ENCODE measurements at regions not wholly inside any gene's neighbourhood (a gene's known extent, or its start where the extent isn't known, plus 50 kb on each side); places are given as distances from the start of the nearest gene placed in this dataset.

DNA sequence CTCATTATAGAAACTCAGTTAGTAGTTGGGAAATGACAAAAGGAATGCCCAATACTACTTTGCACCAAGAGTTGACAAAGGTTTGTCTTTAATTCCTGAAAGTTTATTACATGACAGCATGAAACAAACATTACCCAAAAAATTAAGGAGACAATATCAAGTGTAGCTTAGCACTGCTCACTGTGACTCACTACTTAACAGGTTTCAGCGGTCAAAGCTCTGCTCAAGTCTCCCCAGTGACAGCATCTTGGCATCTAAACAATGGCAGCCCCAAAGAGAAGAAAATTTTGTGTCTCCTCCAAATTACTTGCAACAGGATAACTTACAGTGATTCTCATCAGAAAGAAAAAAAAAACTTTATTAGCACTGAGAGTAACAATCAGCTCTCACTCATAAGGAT lies 1030.2 kb downstream of the EFNA5 start:
- FAIRE-seq (no peak), DNase-seq (ENCODE audit: low read depth, low spot score) (no peak)
- no peak overlapping the region for H3K27ac ChIP-seq (ENCODE audit: control insufficient read depth, insufficient read depth, low read length)
- no peak overlapping the region for H3K4me2 ChIP-seq (ENCODE audit: control insufficient read depth, extremely low read depth, insufficient read depth, low read depth, low read length)
- no peaks in the 10 kb centered on the region for H3K9me3 ChIP-seq (ENCODE audit: control insufficient read depth, low read depth, low read length)
- H3K36me3 ChIP-seq (ENCODE audit: control insufficient read depth in 2 of 2, extremely low read depth in 1 of 2, insufficient read depth in 2 of 2, low read length in 2 of 2) = no peaks in the 10 kb centered on the region
- H3K9ac ChIP-seq (ENCODE audit: control insufficient read depth, extremely low read depth, insufficient read depth, low read length) = no peak overlapping the region
- no peaks in the 10 kb centered on the region for H4K20me1 ChIP-seq (ENCODE audit: control insufficient read depth, extremely low read depth, insufficient read depth, low read length)
- no peak for TF ChIP-seq EZH2 (IDR thresholded peaks at IDR 0.05; ENCODE audit: low read length)
- TF ChIP-seq, protein P1, sequence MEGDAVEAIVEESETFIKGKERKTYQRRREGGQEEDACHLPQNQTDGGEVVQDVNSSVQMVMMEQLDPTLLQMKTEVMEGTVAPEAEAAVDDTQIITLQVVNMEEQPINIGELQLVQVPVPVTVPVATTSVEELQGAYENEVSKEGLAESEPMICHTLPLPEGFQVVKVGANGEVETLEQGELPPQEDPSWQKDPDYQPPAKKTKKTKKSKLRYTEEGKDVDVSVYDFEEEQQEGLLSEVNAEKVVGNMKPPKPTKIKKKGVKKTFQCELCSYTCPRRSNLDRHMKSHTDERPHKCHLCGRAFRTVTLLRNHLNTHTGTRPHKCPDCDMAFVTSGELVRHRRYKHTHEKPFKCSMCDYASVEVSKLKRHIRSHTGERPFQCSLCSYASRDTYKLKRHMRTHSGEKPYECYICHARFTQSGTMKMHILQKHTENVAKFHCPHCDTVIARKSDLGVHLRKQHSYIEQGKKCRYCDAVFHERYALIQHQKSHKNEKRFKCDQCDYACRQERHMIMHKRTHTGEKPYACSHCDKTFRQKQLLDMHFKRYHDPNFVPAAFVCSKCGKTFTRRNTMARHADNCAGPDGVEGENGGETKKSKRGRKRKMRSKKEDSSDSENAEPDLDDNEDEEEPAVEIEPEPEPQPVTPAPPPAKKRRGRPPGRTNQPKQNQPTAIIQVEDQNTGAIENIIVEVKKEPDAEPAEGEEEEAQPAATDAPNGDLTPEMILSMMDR (optimal IDR thresholded peaks at IDR 0.05 in 1 of 3, IDR thresholded peaks at IDR 0.05 in 1 of 3, conservative IDR thresholded peaks at IDR 0.05 in 1 of 3; ENCODE audit: extremely low read depth in 1 of 3, insufficient read depth in 2 of 3, low read length in 3 of 3) = no peak
- H3K9me1 ChIP-seq (ENCODE audit: control insufficient read depth, extremely low read depth, insufficient read depth, low read length) = no peaks in the 10 kb centered on the region
- dilution Hi-C loops (cut with MboI; ENCODE audit: extremely low pct_ligation_motif_present, low sequenced_read_pairs) = no loop called here
- no peak overlapping the region for H2AFZ ChIP-seq (ENCODE audit: control insufficient read depth, low read length)
- H3K79me2 ChIP-seq (ENCODE audit: control insufficient read depth, insufficient read depth, low read length) = no peaks in the 10 kb centered on the region
- no peaks in the 10 kb centered on the region for H3K4me1 ChIP-seq (ENCODE audit: control insufficient read depth, extremely low read depth, insufficient read depth, low read length)
- H3K27me3 ChIP-seq (ENCODE audit: control insufficient read depth, extremely low read depth, insufficient read depth, low read length) = no peaks in the 10 kb centered on the region
- no peak overlapping the region for H3K4me3 ChIP-seq (ENCODE audit: control insufficient read depth in 2 of 3, extremely low read depth in 1 of 3, insufficient read depth in 2 of 3, low read depth in 1 of 3, low read length in 3 of 3)

DNA sequence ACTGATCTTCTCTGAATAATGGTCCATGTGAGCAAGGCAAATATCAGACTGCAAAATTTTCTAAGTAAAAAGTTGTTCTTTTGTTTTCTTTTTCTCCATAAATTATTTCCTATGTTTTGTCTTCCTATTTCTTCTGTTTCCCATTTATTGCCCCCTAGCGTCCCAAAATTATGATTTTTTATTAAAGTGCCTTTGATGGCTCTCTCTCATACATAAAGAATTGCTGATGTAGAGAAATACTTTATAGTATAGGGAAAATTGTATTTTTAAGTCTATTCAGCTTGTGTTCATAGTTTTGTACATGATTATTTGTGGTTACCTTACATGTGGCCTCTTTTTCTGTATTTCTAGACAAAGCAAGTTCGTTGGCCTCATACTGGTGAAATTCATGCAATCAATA lies 1031.2 kb downstream of the EFNA5 start:
- no peaks in the 10 kb centered on the region for H3K4me1 ChIP-seq (ENCODE audit: control insufficient read depth, extremely low read depth, insufficient read depth, low read length)
- no peak for FAIRE-seq
- H3K9me3 ChIP-seq (ENCODE audit: control insufficient read depth, low read depth, low read length) = no peaks in the 10 kb centered on the region
- no peaks in the 10 kb centered on the region for H3K27me3 ChIP-seq (ENCODE audit: control insufficient read depth, extremely low read depth, insufficient read depth, low read length)
- no peak overlapping the region for H2AFZ ChIP-seq (ENCODE audit: control insufficient read depth, low read length)
- dilution Hi-C loops (cut with MboI; ENCODE audit: extremely low pct_ligation_motif_present, low sequenced_read_pairs) = no loop called here
- H4K20me1 ChIP-seq (ENCODE audit: control insufficient read depth, extremely low read depth, insufficient read depth, low read length) = no peaks in the 10 kb centered on the region
- no peak overlapping the region for H3K9ac ChIP-seq (ENCODE audit: control insufficient read depth, extremely low read depth, insufficient read depth, low read length)
- no peak overlapping the region for H3K4me3 ChIP-seq (ENCODE audit: control insufficient read depth in 2 of 3, extremely low read depth in 1 of 3, insufficient read depth in 2 of 3, low read depth in 1 of 3, low read length in 3 of 3)
- no peaks in the 10 kb centered on the region for H3K9me1 ChIP-seq (ENCODE audit: control insufficient read depth, extremely low read depth, insufficient read depth, low read length)
- no peak overlapping the region for H3K27ac ChIP-seq (ENCODE audit: control insufficient read depth, insufficient read depth, low read length)
- no peaks in the 10 kb centered on the region for H3K36me3 ChIP-seq (ENCODE audit: control insufficient read depth in 2 of 2, extremely low read depth in 1 of 2, insufficient read depth in 2 of 2, low read length in 2 of 2)
- no peaks in the 10 kb centered on the region for H3K79me2 ChIP-seq (ENCODE audit: control insufficient read depth, insufficient read depth, low read length)
- no peak for DNase-seq (ENCODE audit: low read depth, low spot score)
- H3K4me2 ChIP-seq (ENCODE audit: control insufficient read depth, extremely low read depth, insufficient read depth, low read depth, low read length) = no peak overlapping the region
- TF ChIP-seq, protein P1 (optimal IDR thresholded peaks at IDR 0.05 in 1 of 3, IDR thresholded peaks at IDR 0.05 in 1 of 3, conservative IDR thresholded peaks at IDR 0.05 in 1 of 3; ENCODE audit: extremely low read depth in 1 of 3, insufficient read depth in 2 of 3, low read length in 3 of 3) = no peak
- TF ChIP-seq EZH2 (IDR thresholded peaks at IDR 0.05; ENCODE audit: low read length) = no peak
